ENCODE measurements at regions not wholly inside any gene's neighbourhood (a gene's known extent, or its start where the extent isn't known, plus 50 kb on each side); places are given as distances from the start of the nearest gene placed in this dataset.
A peak's percentile ranks its signal among the peaks of the same experiment; 100 is the strongest.

GRCh38 chr3:6266135-6266534, 594.8 kb upstream of the GRM7 start:
- no peak for ATAC-seq (ENCODE audit: low FRiP score in 2 of 2)
- no peaks in the 10 kb centered on the region for H3K27me3 ChIP-seq
- H3K4me3 ChIP-seq, result no peak overlapping the region
- WGBS, 2 donors, result 72 to 81% methylated on average over 5 of the region's 5 CpGs
- no peaks in the 10 kb centered on the region for H3K9me3 ChIP-seq
- no peaks in the 10 kb centered on the region for H3K36me3 ChIP-seq
- no peak overlapping the region for H3K27ac ChIP-seq
- DNase-seq, result no peak
- H3K4me1 ChIP-seq, result no peaks in the 10 kb centered on the region
- TF ChIP-seq EP300 (IDR thresholded peaks at IDR 0.05) (no peak), POLR2A (IDR thresholded peaks at IDR 0.05) (no peak), POLR2AphosphoS5 (IDR thresholded peaks at IDR 0.05) (no peak), CTCF (IDR thresholded peaks at IDR 0.05) (no peak)

DNA sequence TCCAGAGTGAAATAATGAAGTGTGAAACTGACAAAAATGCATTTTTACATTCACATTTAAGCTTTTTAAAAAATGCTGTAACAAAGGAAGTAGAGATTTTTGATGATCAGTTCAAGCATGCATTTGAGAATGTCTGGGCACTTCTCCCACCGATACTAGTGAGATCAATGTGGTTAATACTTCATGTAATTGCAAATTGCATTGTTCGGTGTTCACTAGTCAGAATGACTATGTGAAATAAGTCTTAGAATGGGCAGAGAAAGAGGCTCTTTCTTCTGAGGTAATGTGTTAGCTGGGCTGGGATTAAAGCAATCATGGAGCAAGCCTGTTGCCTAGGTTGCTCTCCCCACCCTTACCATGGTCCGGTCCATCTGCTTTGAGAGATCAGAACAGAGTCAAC, 587.0 kb upstream of the GRM7 start:
- no peaks in the 10 kb centered on the region for H3K4me1 ChIP-seq
- ATAC-seq (ENCODE audit: low FRiP score in 2 of 2), result no peak
- H3K9me3 ChIP-seq, result no peaks in the 10 kb centered on the region
- H3K36me3 ChIP-seq, result no peaks in the 10 kb centered on the region
- TF ChIP-seq POLR2AphosphoS5 (IDR thresholded peaks at IDR 0.05) (no peak), CTCF (IDR thresholded peaks at IDR 0.05) (no peak), POLR2A (IDR thresholded peaks at IDR 0.05) (no peak), EP300 (IDR thresholded peaks at IDR 0.05) (no peak)
- H3K27me3 ChIP-seq, result no peaks in the 10 kb centered on the region
- H3K4me3 ChIP-seq, result no peak overlapping the region
- 87% methylated on average over 3 of the region's 3 CpGs for WGBS, 2 donors
- DNase-seq, result no peak
- H3K27ac ChIP-seq, result no peak overlapping the region

DNA sequence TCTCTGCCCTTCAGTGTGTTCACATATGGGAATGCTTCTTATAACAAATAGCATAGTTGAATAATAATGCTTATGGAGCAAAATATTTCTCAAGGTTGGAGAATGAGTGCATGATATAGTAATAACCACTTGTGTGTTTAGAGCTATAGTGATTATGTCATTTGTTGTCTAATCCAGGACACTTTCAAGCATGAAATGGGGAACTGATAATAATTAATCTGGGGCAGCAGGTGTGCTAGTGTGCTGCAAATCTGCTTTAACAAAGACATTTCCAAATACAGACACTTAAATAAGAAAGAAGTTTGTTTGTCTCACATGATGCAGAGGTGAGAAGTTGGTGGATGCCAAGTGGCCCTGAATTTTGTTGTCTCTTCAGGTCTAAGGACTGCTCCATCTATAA, 579.3 kb upstream of the GRM7 start:
- H3K9me3 ChIP-seq, result no peaks in the 10 kb centered on the region
- TF ChIP-seq POLR2A (IDR thresholded peaks at IDR 0.05) (no peak), CTCF (IDR thresholded peaks at IDR 0.05) (no peak), POLR2AphosphoS5 (IDR thresholded peaks at IDR 0.05) (no peak), EP300 (IDR thresholded peaks at IDR 0.05) (no peak)
- H3K36me3 ChIP-seq, result no peaks in the 10 kb centered on the region
- H3K27me3 ChIP-seq, result no peaks in the 10 kb centered on the region
- no peaks in the 10 kb centered on the region for H3K4me1 ChIP-seq
- no peak overlapping the region for H3K27ac ChIP-seq
- H3K4me3 ChIP-seq, result no peak overlapping the region
- ATAC-seq (ENCODE audit: low FRiP score in 2 of 2) (no peak), DNase-seq (no peak)

GRCh38 chr3:6282918-6283317, 578.0 kb upstream of the GRM7 start:
- DNase-seq (no peak), ATAC-seq (ENCODE audit: low FRiP score in 2 of 2) (peak in 1 of 2 donors; percentile 26)
- H3K9me3 ChIP-seq, result no peaks in the 10 kb centered on the region
- H3K4me1 ChIP-seq, result no peaks in the 10 kb centered on the region
- H3K36me3 ChIP-seq, result no peaks in the 10 kb centered on the region
- WGBS, 2 donors, result 49 to 50% methylated on average over 3 to 4 of the region's 4 CpGs
- no peaks in the 10 kb centered on the region for H3K27me3 ChIP-seq
- no peak overlapping the region for H3K27ac ChIP-seq
- H3K4me3 ChIP-seq, result no peak overlapping the region
- no peak for TF ChIP-seq POLR2A (IDR thresholded peaks at IDR 0.05)
- TF ChIP-seq POLR2AphosphoS5 (IDR thresholded peaks at IDR 0.05), result no peak
- no peak for TF ChIP-seq EP300 (IDR thresholded peaks at IDR 0.05)
- no peak for TF ChIP-seq CTCF (IDR thresholded peaks at IDR 0.05)

DNA sequence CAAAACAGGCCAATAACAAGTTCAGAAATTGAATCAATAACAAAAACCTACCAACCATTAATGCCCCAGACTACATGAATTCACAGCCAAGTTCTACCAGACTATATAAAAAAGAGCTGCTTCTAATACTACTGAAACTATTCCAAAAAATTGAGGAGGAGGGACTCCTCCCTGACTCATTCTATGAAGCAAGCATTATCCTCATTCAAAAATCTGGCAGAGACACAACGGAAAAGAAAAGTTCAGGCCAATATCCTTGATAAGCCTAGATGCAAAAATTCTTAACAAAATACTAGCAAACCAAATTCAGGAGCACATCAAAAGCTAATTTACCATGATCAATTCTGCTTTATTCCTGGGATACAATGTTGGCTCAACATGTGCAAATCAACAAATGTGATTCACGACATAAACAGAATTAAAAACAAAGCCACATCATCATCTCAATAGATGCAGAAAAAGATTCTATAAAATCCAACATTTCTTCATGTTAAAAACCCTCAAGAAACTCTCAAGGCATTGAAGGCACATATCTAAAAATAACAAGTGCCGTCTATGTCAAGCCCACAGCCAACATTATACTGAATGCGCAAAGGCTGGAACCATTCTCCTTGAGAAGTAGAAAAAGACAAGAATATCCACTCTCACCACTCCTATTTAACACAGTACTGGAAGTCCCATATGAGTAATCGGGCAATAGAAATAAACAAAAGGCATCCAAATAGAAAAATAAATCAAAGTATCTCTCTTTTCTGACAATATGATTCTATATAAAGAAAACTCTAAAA, 573.6 kb upstream of the GRM7 start:
- H3K36me3 ChIP-seq, result no peaks in the 10 kb centered on the region
- ATAC-seq (ENCODE audit: low FRiP score in 2 of 2) (peak in 1 of 2 donors; percentile 48), DNase-seq (no peak)
- no peak overlapping the region for H3K4me3 ChIP-seq
- no peak overlapping the region for H3K27ac ChIP-seq
- TF ChIP-seq POLR2AphosphoS5 (IDR thresholded peaks at IDR 0.05), result no peak
- TF ChIP-seq POLR2A (IDR thresholded peaks at IDR 0.05), result no peak
- no peak for TF ChIP-seq CTCF (IDR thresholded peaks at IDR 0.05)
- no peak for TF ChIP-seq EP300 (IDR thresholded peaks at IDR 0.05)
- WGBS, 2 donors, result 71 to 80% methylated on average over 5 of the region's 5 CpGs
- peaks cover 0 to 8% (median 0%) of the 10 kb centered on the region in 4 donors for H3K9me3 ChIP-seq
- H3K4me1 ChIP-seq, result no peaks in the 10 kb centered on the region
- H3K27me3 ChIP-seq, result no peaks in the 10 kb centered on the region
